Smooth muscle cell (in vitro differentiated cells): ENCODE measurements at regions not wholly inside any gene's neighbourhood (a gene's known extent, or its start where the extent isn't known, plus 50 kb on each side); places are given as distances from the start of the nearest gene placed in this dataset.

Source experiments
- DNase-seq: peaks from one replicate; lab custom pipeline; 2025; ENCODE audit not compliant: unreplicated experiment; lab: John Stamatoyannopoulos, UW
- H2AFZ ChIP-seq: fragments of 200-600 bp; sonication (generic); 2 replicates; pipeline ENCODE4 v1.6.0; 2016; ENCODE audit warnings: antibody characterized with exemption, low read depth, mild to moderate bottlenecking
- H3F3A ChIP-seq: fragments of 200-600 bp; sonication (generic); 2 replicates; pipeline ENCODE4 v1.6.0; 2017; ENCODE audit warnings: antibody characterized with exemption, low read depth
- H3K27ac ChIP-seq: fragments of 200-600 bp; sonication (generic); 2 replicates; pipeline ENCODE4 v1.5.1; 2016; ENCODE audit warnings: low read depth, mild to moderate bottlenecking
- H3K27me3 ChIP-seq: fragments of 200-600 bp; sonication (generic); 2 replicates; pipeline ENCODE4 v1.6.1; 2016; ENCODE audit warnings: low read depth, mild to moderate bottlenecking
- H3K36me3 ChIP-seq: fragments of 200-600 bp; sonication (generic); 2 replicates; pipeline ENCODE4 v1.5.1; 2016; ENCODE audit warnings: low read depth
- H3K4me1 ChIP-seq: fragments of 200-600 bp; sonication (generic); 2 replicates; pipeline ENCODE4 v1.5.1; 2016; ENCODE audit warnings: low read depth
- H3K4me2 ChIP-seq: fragments of 200-600 bp; sonication (generic); 2 replicates; pipeline ENCODE4 v1.6.0; 2016; ENCODE audit warnings: mild to moderate bottlenecking
- H3K4me3 ChIP-seq: fragments of 200-600 bp; sonication (generic); 2 replicates; pipeline ENCODE4 v1.5.1; 2016; ENCODE audit warnings: mild to moderate bottlenecking
- H3K79me2 ChIP-seq: fragments of 200-600 bp; sonication (generic); 2 replicates; pipeline ENCODE4 v1.6.0; 2016; ENCODE audit warnings: low read depth, mild to moderate bottlenecking
- H3K9ac ChIP-seq: fragments of 200-600 bp; sonication (generic); 2 replicates; pipeline ENCODE4 v1.6.0; 2016; ENCODE audit warnings: low read depth
- H3K9me3 ChIP-seq: fragments of 200-600 bp; sonication (generic); replicated peaks from 2 replicates; pipeline ENCODE4 v1.5.1; 2016; ENCODE audit warnings: low read depth
- H4K20me1 ChIP-seq: fragments of 200-600 bp; sonication (generic); 2 replicates; pipeline ENCODE4 v1.6.0; 2016; ENCODE audit warnings: low read depth
- CTCF ChIP-seq: fragments of 200-600 bp; sonication (generic); IDR thresholded peaks from 2 replicates; pipeline ENCODE4 v1.5.1; 2017; ENCODE audit warnings: borderline replicate concordance, mild to moderate bottlenecking, antibody characterized with exemption; ENCODE audit not compliant: insufficient read depth, poor library complexity, severe bottlenecking
- WGBS: methylation state at CpG from one replicate; pipeline ENCODE4 v1.1.7; 2016; ENCODE audit warnings: low lambda C conversion rate; 5-methylcytosine and 5-hydroxymethylcytosine counted together

GRCh38 chr14:98325761-98326160 is 946.2 kb downstream of the BCL11B start:
- no peaks in the 10 kb centered on the region for H3K4me1 ChIP-seq
- no peaks in the 10 kb centered on the region for H3K36me3 ChIP-seq
- H3K27me3 ChIP-seq: no peaks in the 10 kb centered on the region
- no peak overlapping the region for H3K27ac ChIP-seq
- DNase-seq: no peak
- 77% methylated on average over 1 of the region's 1 CpG for WGBS
- no peaks in the 10 kb centered on the region for H3K79me2 ChIP-seq
- no peak overlapping the region for H3K4me2 ChIP-seq
- H3K9ac ChIP-seq: no peak overlapping the region
- no peak for TF ChIP-seq CTCF
- no peaks in the 10 kb centered on the region for H4K20me1 ChIP-seq
- H3F3A ChIP-seq: no peaks in the 10 kb centered on the region
- no peak overlapping the region for H2AFZ ChIP-seq
- H3K4me3 ChIP-seq: no peak overlapping the region
- H3K9me3 ChIP-seq: no peaks in the 10 kb centered on the region

GRCh38 chr14:98328496-98328895 is 943.5 kb downstream of the BCL11B start:
- no peak overlapping the region for H3K4me2 ChIP-seq
- no peak for DNase-seq
- 89% methylated on average over 6 of the region's 6 CpGs for WGBS
- H3K79me2 ChIP-seq: no peaks in the 10 kb centered on the region
- H3K9ac ChIP-seq: no peak overlapping the region
- H3K9me3 ChIP-seq: peaks cover 2% of the 10 kb centered on the region
- H3K27ac ChIP-seq: no peak overlapping the region
- H4K20me1 ChIP-seq: no peaks in the 10 kb centered on the region
- H3F3A ChIP-seq: no peaks in the 10 kb centered on the region
- TF ChIP-seq CTCF: no peak
- no peaks in the 10 kb centered on the region for H3K36me3 ChIP-seq
- H3K27me3 ChIP-seq: no peaks in the 10 kb centered on the region
- no peak overlapping the region for H3K4me3 ChIP-seq
- no peak overlapping the region for H2AFZ ChIP-seq
- H3K4me1 ChIP-seq: no peaks in the 10 kb centered on the region

GRCh38 chr14:98334186-98334585 is 937.8 kb downstream of the BCL11B start:
- no peak overlapping the region for H3K4me2 ChIP-seq

More at GRCh38 chr14:98334186-98334585, 937.8 kb downstream of the BCL11B start:
- no peak for DNase-seq
- no peaks in the 10 kb centered on the region for H3F3A ChIP-seq
- H3K79me2 ChIP-seq: no peaks in the 10 kb centered on the region
- H3K9ac ChIP-seq: no peak overlapping the region
- no peaks in the 10 kb centered on the region for H3K27me3 ChIP-seq
- H3K27ac ChIP-seq: no peak overlapping the region
- H3K4me3 ChIP-seq: no peak overlapping the region
- H3K4me1 ChIP-seq: no peaks in the 10 kb centered on the region
- H4K20me1 ChIP-seq: no peaks in the 10 kb centered on the region
- TF ChIP-seq CTCF: no peak
- WGBS: 94% methylated on average over 5 of the region's 5 CpGs
- H2AFZ ChIP-seq: no peak overlapping the region
- peaks cover 2% of the 10 kb centered on the region for H3K9me3 ChIP-seq
- H3K36me3 ChIP-seq: no peaks in the 10 kb centered on the region
